SK-N-MC (cell line): ENCODE measurements at regions not wholly inside any gene's neighbourhood (a gene's known extent, or its start where the extent isn't known, plus 50 kb on each side); places are given as distances from the start of the nearest gene placed in this dataset.

Experiments used
- EZH2 ChIP-seq: fragments of 200-600 bp; sonication (generic); IDR thresholded peaks from one replicate; pipeline ENCODE4 v1.6.1; 2017; ENCODE audit warnings: antibody characterized with exemption
- FOXP2 ChIP-seq: optimal IDR thresholded peaks from 2 replicates; pipeline ENCODE3; 2011; ENCODE audit warnings: mild to moderate bottlenecking, moderate library complexity; ENCODE audit not compliant: insufficient read depth; ENCODE audit errors: extremely low read length, control extremely low read depth

DNA sequence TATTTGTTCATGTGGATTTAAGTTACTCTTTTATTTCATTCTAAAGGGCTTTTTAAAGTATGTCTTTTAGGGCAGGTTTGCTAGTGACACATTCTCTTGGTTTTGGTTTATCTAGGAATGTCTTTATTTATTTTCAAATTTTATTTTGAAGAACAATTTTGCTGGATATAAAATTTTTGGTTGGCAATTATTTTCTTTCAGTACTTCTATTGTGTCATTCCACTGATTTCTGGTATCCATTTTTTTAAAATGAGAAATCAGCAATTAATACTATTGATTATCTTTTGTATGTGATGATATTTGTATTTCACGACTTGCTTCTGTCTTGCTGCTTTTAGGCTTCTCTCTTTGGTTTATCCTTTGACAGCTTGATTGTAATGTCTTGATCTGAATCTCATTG is 756.3 kb downstream of the INHBA start:
- TF ChIP-seq EZH2 (no peak), FOXP2 (no peak)
